ENCODE measurements at regions not wholly inside any gene's neighbourhood (a gene's known extent, or its start where the extent isn't known, plus 50 kb on each side); places are given as distances from the start of the nearest gene placed in this dataset.

GRCh38 chr13:97559030-97559429 is 125.1 kb downstream of the RAP2A start:
- H3K4me3 ChIP-seq (replicated peaks in 1 of 2; ENCODE audit: low read depth in 2 of 2, low read length in 2 of 2) = no peak overlapping the region
- no peak for TF ChIP-seq CTCF (IDR thresholded peaks at IDR 0.05; ENCODE audit: low read depth, low read length)
- DNase-seq (ENCODE audit: low read depth in 2 of 2) = no peak

- H3K4me3 ChIP-seq (replicated peaks in 1 of 2; ENCODE audit: low read depth in 2 of 2, low read length in 2 of 2) = no peak overlapping the region
- no peak for DNase-seq (ENCODE audit: low read depth in 2 of 2)
- no peak for TF ChIP-seq CTCF (IDR thresholded peaks at IDR 0.05; ENCODE audit: low read depth, low read length)
These were observed 126.0 kb downstream of the RAP2A start for GRCh38 chr13:97559981-97560380.

GRCh38 chr13:97561182-97561581 is 127.2 kb downstream of the RAP2A start:
- TF ChIP-seq CTCF (IDR thresholded peaks at IDR 0.05; ENCODE audit: low read depth, low read length) = no peak
- no peak overlapping the region for H3K4me3 ChIP-seq (replicated peaks in 1 of 2; ENCODE audit: low read depth in 2 of 2, low read length in 2 of 2)
- DNase-seq (ENCODE audit: low read depth in 2 of 2) = no peak

- no peak overlapping the region for H3K4me3 ChIP-seq (replicated peaks in 1 of 2; ENCODE audit: low read depth in 2 of 2, low read length in 2 of 2)
- no peak for DNase-seq (ENCODE audit: low read depth in 2 of 2)
- TF ChIP-seq CTCF (IDR thresholded peaks at IDR 0.05; ENCODE audit: low read depth, low read length) = no peak
These were observed 129.0 kb downstream of the RAP2A start for GRCh38 chr13:97562962-97563361.

GRCh38 chr13:97564956-97565355 is 131.0 kb downstream of the RAP2A start:
- DNase-seq (ENCODE audit: low read depth in 2 of 2) = no peak
- TF ChIP-seq CTCF (IDR thresholded peaks at IDR 0.05; ENCODE audit: low read depth, low read length) = no peak
- H3K4me3 ChIP-seq (replicated peaks in 1 of 2; ENCODE audit: low read depth in 2 of 2, low read length in 2 of 2) = no peak overlapping the region

- TF ChIP-seq CTCF (IDR thresholded peaks at IDR 0.05; ENCODE audit: low read depth, low read length) = no peak
- DNase-seq (ENCODE audit: low read depth in 2 of 2) = no peak
- no peak overlapping the region for H3K4me3 ChIP-seq (replicated peaks in 1 of 2; ENCODE audit: low read depth in 2 of 2, low read length in 2 of 2)
These were observed 131.9 kb downstream of the RAP2A start for GRCh38 chr13:97565906-97566305.

GRCh38 chr13:97566907-97567306 is 132.9 kb downstream of the RAP2A start:
- H3K4me3 ChIP-seq (replicated peaks in 1 of 2; ENCODE audit: low read depth in 2 of 2, low read length in 2 of 2) = no peak overlapping the region
- DNase-seq (ENCODE audit: low read depth in 2 of 2) = no peak
- no peak for TF ChIP-seq CTCF (IDR thresholded peaks at IDR 0.05; ENCODE audit: low read depth, low read length)
